ENCODE measurements at regions not wholly inside any gene's neighbourhood (a gene's known extent, or its start where the extent isn't known, plus 50 kb on each side); places are given as distances from the start of the nearest gene placed in this dataset.

GRCh38 chr5:96180684-96181435, 219.2 kb upstream of the ELL2 start:
- TF ChIP-seq CTCF (IDR thresholded peaks at IDR 0.05) (no peak), TCF7L2 (IDR thresholded peaks at IDR 0.05; ENCODE audit: low read depth, low read length) (no peak)
- TF ChIP-seq, protein P1, sequence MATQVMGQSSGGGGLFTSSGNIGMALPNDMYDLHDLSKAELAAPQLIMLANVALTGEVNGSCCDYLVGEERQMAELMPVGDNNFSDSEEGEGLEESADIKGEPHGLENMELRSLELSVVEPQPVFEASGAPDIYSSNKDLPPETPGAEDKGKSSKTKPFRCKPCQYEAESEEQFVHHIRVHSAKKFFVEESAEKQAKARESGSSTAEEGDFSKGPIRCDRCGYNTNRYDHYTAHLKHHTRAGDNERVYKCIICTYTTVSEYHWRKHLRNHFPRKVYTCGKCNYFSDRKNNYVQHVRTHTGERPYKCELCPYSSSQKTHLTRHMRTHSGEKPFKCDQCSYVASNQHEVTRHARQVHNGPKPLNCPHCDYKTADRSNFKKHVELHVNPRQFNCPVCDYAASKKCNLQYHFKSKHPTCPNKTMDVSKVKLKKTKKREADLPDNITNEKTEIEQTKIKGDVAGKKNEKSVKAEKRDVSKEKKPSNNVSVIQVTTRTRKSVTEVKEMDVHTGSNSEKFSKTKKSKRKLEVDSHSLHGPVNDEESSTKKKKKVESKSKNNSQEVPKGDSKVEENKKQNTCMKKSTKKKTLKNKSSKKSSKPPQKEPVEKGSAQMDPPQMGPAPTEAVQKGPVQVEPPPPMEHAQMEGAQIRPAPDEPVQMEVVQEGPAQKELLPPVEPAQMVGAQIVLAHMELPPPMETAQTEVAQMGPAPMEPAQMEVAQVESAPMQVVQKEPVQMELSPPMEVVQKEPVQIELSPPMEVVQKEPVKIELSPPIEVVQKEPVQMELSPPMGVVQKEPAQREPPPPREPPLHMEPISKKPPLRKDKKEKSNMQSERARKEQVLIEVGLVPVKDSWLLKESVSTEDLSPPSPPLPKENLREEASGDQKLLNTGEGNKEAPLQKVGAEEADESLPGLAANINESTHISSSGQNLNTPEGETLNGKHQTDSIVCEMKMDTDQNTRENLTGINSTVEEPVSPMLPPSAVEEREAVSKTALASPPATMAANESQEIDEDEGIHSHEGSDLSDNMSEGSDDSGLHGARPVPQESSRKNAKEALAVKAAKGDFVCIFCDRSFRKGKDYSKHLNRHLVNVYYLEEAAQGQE (IDR thresholded peaks at IDR 0.05; ENCODE audit: insufficient read depth in 1 of 2, low read depth in 2 of 2, low read length in 1 of 2): no peak
